ENCODE measurements at regions not wholly inside any gene's neighbourhood (a gene's known extent, or its start where the extent isn't known, plus 50 kb on each side); places are given as distances from the start of the nearest gene placed in this dataset.

GRCh38 chr5:6812091-6812490 is 98.9 kb downstream of the TENT4A start:
- TF ChIP-seq TAF1 (IDR thresholded peaks at IDR 0.05; ENCODE audit: borderline replicate concordance, insufficient read depth, low read length) (no peak), REST (IDR thresholded peaks at IDR 0.05; ENCODE audit: insufficient read depth in 1 of 2, low read depth in 2 of 2, low read length in 2 of 2) (no peak)
